ENCODE measurements at regions not wholly inside any gene's neighbourhood (a gene's known extent, or its start where the extent isn't known, plus 50 kb on each side); places are given as distances from the start of the nearest gene placed in this dataset.

GRCh38 chr13:78764665-78765064, 105.7 kb upstream of the OBI1 start:
- Histone ChIP-seq H3K9ac (ENCODE audit: insufficient read depth, low read depth, low read length) (no peak overlapping the region), H3K27me3 (ENCODE audit: control insufficient read depth in 1 of 2, insufficient read depth in 2 of 2, low read length in 2 of 2) (no peaks in the 10 kb centered on the region), H3K4me2 (ENCODE audit: low read depth, low read length) (no peak overlapping the region), H2AFZ (ENCODE audit: low read length) (no peak overlapping the region), H3K4me3 (replicated peaks in 1 of 3; ENCODE audit: insufficient read depth in 1 of 3, low read depth in 2 of 3, low read length in 3 of 3) (no peak overlapping the region), H3K9me3 (ENCODE audit: low read length) (no peaks in the 10 kb centered on the region), H4K20me1 (ENCODE audit: insufficient read depth, low read length) (no peaks in the 10 kb centered on the region), H3K79me2 (ENCODE audit: insufficient read depth, low read length) (no peaks in the 10 kb centered on the region), H3K27ac (ENCODE audit: extremely low read length, insufficient read depth, low read length) (no peak overlapping the region), H3K4me1 (ENCODE audit: insufficient read depth, low read length) (no peaks in the 10 kb centered on the region), H3K36me3 (replicated peaks in 1 of 2; ENCODE audit: control insufficient read depth in 1 of 2, insufficient read depth in 2 of 2, low read length in 2 of 2) (no peaks in the 10 kb centered on the region)
- in situ Hi-C loops (cut with HindIII; ENCODE audit: extremely low pct_ligation_motif_present, low pct_unique_long_range_greater_than_20kb) (no loop called here), intact Hi-C loops (cut with micrococcal nuclease; ENCODE audit: unreplicated experiment) (no loop called here)
- peak; percentile 70 for ATAC-seq
- BruUV-seq (replicated peaks), result no TSS peak
- no peak for TF ChIP-seq RFXANK (CRISPR knock-in tag; IDR thresholded peaks at IDR 0.05)
- TF ChIP-seq, protein P1, sequence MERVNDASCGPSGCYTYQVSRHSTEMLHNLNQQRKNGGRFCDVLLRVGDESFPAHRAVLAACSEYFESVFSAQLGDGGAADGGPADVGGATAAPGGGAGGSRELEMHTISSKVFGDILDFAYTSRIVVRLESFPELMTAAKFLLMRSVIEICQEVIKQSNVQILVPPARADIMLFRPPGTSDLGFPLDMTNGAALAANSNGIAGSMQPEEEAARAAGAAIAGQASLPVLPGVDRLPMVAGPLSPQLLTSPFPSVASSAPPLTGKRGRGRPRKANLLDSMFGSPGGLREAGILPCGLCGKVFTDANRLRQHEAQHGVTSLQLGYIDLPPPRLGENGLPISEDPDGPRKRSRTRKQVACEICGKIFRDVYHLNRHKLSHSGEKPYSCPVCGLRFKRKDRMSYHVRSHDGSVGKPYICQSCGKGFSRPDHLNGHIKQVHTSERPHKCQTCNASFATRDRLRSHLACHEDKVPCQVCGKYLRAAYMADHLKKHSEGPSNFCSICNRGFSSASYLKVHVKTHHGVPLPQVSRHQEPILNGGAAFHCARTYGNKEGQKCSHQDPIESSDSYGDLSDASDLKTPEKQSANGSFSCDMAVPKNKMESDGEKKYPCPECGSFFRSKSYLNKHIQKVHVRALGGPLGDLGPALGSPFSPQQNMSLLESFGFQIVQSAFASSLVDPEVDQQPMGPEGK (CRISPR knock-in tag; IDR thresholded peaks at IDR 0.05), result peak; percentile 35; the same call in 1 of the 2 replicates
- CTCF ChIA-PET (ENCODE audit: low intra/inter-chr PET ratio, low total read pairs), result no interaction called here
- no peak for FAIRE-seq
- WGBS (ENCODE audit: low lambda C conversion rate), result 6% methylated on average over 9 of the region's 9 CpGs
- POLR2A ChIA-PET, result no interaction called here
- no peak for DNase-seq (ENCODE audit: low spot score)

DNA sequence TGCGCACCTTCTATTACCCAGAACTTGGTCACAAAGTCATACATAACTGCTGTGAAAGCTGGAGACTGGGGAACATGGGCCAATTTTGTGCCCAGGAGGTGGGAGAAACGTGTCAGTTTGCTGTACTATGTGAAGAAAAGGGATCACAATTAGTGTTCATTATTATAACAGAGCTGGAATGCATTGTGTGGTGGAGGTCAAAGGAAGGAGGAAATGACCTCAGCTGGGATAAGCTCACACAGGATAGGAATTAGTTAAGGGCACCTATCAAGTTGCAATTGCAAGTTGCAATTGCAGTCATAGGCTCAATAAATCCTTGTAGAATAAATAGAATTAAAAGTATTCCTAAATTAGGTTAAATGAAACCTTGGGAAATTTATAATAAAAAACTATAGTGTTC, 103.9 kb upstream of the OBI1 start:
- no peak overlapping the region for H3K9ac ChIP-seq (ENCODE audit: insufficient read depth, low read depth, low read length)
- no peak for ATAC-seq
- no peak for DNase-seq (ENCODE audit: low spot score)
- FAIRE-seq, result no peak
- no peaks in the 10 kb centered on the region for H4K20me1 ChIP-seq (ENCODE audit: insufficient read depth, low read length)
- no peaks in the 10 kb centered on the region for H3K36me3 ChIP-seq (replicated peaks in 1 of 2; ENCODE audit: control insufficient read depth in 1 of 2, insufficient read depth in 2 of 2, low read length in 2 of 2)
- no peaks in the 10 kb centered on the region for H3K9me3 ChIP-seq (ENCODE audit: low read length)
- in situ Hi-C loops (cut with HindIII; ENCODE audit: extremely low pct_ligation_motif_present, low pct_unique_long_range_greater_than_20kb) (no loop called here), intact Hi-C loops (cut with micrococcal nuclease; ENCODE audit: unreplicated experiment) (no loop called here)
- ChIA-PET CTCF (ENCODE audit: low intra/inter-chr PET ratio, low total read pairs) (no interaction called here), POLR2A (no interaction called here)
- no peaks in the 10 kb centered on the region for H3K27me3 ChIP-seq (ENCODE audit: control insufficient read depth in 1 of 2, insufficient read depth in 2 of 2, low read length in 2 of 2)
- H3K4me3 ChIP-seq (replicated peaks in 1 of 3; ENCODE audit: insufficient read depth in 1 of 3, low read depth in 2 of 3, low read length in 3 of 3), result no peak overlapping the region
- H3K79me2 ChIP-seq (ENCODE audit: insufficient read depth, low read length), result no peaks in the 10 kb centered on the region
- H3K4me2 ChIP-seq (ENCODE audit: low read depth, low read length), result no peak overlapping the region
- no peaks in the 10 kb centered on the region for H3K4me1 ChIP-seq (ENCODE audit: insufficient read depth, low read length)
- H3K27ac ChIP-seq (ENCODE audit: extremely low read length, insufficient read depth, low read length), result no peak overlapping the region
- 19% methylated on average over 2 of the region's 2 CpGs for WGBS (ENCODE audit: low lambda C conversion rate)
- no peak overlapping the region for H2AFZ ChIP-seq (ENCODE audit: low read length)
- no TSS peak for BruUV-seq (replicated peaks)
- TF ChIP-seq ZNF512 (CRISPR knock-in tag; IDR thresholded peaks at IDR 0.05), result no peak
- no peak for TF ChIP-seq AKAP8 (CRISPR knock-in tag; IDR thresholded peaks at IDR 0.05)
- TF ChIP-seq ZNF441 (CRISPR knock-in tag; IDR thresholded peaks at IDR 0.05; ENCODE audit: borderline replicate concordance), result no peak
- TF ChIP-seq ZNF646 (CRISPR knock-in tag; IDR thresholded peaks at IDR 0.05), result no peak
- TF ChIP-seq SMC3 (IDR thresholded peaks at IDR 0.05; ENCODE audit: low read length), result no peak
